Head of caudate nucleus (tissue), 42 donors: ENCODE measurements at regions not wholly inside any gene's neighbourhood (a gene's known extent, or its start where the extent isn't known, plus 50 kb on each side); places are given as distances from the start of the nearest gene placed in this dataset.

ENCODE experiments used
- DNase-seq, 42 donors: peaks; one replicate each; pipeline versions ENCODE4 v3.0.0 to v3.0.0-alpha.2; 2020 to 2021; ENCODE audit warnings: mixed read lengths in 7 of 42
- intact Hi-C: fragments of 100-400 bp; cut with DNase I; formaldehyde crosslinking; loops from one replicate; pipeline ENCODE4 v1.15.0; 2022

DNA sequence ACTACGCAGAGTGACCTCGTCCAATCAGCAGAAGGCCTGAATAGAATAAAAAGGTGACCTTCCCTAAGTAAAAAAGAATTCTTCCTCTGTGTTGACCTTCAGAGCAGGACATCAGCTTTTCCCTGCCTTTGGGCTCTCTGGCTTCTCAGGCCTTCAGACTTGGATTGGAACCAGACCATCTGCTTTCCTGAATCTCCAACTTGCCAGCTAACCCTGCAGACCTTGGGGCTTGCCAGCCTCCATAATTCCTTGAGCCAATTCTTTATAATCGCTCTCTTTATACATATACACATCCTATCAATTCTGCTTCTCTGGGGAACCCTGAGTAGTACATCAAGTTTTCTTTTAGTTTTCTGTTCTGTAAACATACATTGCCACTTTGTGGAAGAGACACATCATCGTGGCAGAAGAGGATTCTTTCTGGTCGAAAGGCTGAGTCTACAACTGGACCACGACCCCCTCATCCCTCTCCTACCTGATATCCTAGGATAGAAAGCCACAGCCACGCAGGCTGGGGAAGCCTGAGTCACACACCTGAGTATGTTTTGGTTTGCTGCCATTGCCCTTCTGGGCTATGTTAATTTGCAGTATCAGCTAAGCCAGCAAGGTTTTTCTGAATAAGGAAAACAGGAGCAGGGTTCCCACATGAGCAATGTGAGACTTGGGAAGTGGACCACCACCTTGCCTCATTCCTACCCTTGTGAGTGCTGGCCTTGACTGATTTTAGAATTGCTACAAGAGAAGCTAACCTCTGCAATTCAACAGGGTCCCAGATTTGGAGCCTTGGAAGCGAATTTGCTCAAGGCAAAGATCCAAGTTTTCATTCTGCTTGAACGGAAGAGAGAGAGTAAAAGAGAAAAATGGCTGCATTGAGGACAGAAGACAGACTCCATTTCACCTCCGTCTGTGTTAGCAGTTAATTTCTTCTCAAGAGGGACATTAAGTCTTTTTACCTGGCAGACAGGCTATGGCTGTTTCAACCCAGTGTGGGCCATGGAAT is 445.2 kb upstream of the FZD8 start:
- intact Hi-C loops, result no loop called here
- DNase-seq, result no peak

DNA sequence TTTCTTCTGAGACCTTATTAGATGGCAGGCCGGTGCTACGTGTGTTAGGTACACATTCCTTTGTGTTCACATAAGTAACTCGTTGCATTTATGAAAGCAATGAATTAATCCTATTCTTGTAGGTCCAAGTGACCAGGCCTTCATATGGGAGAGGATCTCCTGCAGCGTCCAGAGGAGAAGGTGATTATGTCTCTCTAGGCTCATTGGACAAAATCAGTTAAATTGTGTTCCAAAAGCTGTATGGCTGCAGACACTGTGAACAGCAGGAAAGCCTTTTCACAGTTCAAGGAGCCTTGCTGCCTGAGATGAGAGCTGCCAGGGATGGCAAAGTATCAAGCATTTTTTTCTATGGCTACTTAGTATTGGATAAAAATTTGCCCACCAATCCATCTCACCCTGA is 433.1 kb upstream of the FZD8 start:
- intact Hi-C loops, result no loop called here
- DNase-seq, result no peak

DNA sequence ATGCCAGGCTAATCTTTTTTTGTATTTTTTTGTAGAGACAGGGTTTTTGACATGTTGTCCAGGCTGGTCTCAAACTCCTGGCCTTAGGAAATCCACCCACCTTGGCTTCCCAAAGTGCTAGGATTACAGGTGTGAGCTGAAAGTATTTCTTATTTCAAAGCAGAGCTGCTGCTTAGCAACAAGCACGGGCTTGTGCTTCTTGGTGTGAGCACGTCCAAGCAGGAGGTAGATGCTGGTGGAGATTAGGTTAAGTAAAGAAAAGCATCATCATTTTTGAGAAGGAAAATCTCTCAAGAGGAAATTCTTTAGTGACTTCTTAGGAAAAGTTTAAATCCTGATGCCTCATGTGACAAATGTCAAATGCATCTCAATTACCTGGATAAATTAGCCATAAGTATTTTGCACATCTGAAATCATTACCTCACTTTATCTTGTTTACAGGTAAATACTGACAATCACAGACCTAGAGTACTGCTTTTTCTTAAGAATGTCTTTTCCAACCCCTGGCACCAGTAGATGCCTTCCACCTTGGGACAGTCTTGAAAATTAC is 431.8 kb upstream of the FZD8 start:
- intact Hi-C loops, result no loop called here
- DNase-seq, result no peak

DNA sequence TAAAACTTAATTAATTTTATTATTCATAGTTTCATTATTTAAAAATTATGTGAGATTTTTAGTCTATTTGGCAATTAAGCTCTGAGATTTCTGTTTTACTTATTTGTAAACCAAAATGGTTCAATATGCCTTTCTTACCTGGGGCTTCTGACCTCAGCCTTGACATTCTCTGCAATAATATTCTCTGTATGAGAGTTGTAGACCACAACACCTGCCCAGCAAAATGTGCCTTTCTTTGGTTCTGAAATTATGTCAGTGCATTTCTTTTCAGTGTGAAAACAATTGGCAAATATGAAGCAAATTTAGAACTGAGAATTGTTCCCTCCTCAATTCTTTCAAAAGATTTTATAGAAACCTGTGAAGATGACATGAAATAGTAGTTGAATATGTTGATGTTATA is 426.4 kb upstream of the FZD8 start:
- intact Hi-C loops, result no loop called here
- DNase-seq, result no peak

DNA sequence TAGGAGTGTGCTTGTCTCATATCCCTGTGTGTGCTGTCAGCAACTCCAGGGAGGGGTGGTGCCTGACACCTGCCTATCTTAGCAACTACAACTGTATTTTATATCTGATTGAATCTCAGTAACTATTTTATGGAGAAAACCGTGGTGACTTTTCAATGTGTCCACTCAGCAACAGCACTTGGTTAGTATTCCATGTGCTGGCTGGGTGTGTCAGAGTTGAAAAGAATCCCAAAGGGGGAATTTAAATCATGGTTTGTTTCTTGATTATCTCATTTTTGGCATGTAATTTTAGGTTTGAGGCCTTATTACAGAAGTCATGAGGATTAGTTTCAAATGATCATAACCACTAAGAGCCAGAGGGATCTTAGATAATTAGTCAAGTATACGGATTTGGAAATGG is 425.7 kb upstream of the FZD8 start:
- intact Hi-C loops, result no loop called here
- DNase-seq, result no peak

DNA sequence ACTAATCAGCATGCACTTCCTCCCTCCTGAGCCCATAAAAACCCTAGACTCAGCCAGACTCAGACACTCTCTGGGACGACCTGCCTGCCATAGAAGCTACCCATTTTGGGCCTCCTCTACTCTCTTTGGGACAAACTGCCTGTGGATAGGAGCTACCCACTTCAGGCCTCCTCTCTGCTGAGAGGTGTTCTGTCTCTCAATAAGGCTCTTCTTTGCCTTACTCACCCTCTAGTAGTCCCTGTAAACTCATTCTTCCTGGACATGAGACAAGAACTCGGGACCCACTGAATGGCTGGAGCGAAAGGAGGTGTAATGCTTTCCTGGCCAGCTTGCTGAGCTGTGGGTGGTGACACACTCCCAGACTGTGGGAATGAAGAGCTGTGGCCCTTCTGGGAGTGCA is 424.8 kb upstream of the FZD8 start:
- intact Hi-C loops, result no loop called here
- DNase-seq, result no peak

DNA sequence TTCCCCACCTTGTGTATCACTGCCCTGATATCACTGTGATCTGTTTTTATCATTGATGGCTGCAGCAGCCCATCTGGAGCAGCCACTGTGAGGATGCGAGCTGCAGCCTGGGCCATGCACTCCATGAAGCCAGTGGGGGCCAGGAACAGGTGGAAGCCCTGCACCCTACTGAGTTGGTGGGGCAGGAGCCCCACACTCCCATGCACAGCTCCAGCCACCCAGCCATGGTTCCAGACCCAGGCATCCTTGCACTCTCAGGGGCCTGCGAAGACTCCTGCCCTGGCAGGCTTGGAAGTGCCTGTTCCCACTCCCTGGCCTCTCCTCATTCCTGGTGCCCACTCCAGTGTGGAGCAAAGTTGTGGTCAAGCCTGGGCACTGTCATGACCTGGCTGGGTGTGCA is 424.0 kb upstream of the FZD8 start:
- DNase-seq, result no peak
- intact Hi-C loops, result no loop called here

DNA sequence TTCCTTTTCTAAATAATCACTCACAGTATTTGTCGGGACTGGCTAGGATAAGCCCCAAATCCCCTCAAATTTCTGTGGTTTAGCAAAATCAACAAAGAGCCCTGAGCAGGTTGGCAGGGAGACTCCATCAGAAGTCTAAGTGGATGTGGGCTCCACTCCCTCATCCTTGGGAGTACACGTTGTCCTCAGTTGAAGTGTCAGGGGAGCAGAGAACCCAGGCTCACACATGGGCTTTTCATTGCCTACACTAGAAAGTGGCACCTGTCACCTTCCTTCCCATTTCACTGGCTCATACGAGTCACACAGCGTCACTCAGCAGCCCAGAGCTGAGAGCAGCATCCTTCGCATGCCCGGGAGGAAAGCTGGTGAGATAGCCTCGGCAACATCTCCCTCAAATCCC is 421.3 kb upstream of the FZD8 start:
- intact Hi-C loops, result no loop called here
- no peak for DNase-seq

DNA sequence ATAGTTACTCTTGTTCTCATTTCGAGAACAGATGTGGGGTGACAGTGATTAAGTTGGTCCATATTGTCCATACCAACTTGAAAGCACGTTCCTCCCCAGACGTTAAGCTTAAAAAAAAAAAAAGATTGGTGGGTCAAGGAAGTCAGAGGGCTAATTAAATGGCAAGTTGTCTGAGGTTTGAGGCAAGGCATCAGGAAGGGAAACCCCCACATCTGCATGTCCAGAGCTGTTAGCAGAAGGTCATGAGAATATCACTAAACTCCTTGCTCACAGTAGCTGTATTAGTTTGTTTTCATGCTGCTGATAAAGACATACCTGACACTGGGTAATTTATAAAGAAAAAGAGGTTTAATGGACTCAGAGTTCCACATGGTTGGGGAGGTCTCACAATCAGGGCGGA is 415.6 kb upstream of the FZD8 start:
- intact Hi-C loops, result no loop called here
- no peak for DNase-seq

DNA sequence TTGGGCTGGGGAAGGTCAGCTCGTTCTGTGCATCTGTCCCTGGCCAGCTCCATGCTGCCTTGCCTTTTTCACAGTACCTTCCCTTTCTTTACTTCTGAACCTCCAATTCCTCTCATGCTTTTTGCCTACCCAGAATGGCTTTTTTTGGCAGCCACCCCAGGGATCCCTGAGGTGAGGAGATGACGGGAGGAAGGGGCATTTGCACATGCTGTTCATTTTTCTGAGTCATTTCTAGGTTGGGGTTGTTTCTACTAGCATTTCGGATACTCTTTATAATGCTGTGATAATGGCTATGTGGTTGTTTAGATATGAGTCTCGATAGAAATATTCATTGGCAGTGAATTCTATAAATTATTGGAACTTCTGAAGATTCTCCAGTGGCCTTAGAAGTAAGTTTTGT is 415.1 kb upstream of the FZD8 start:
- intact Hi-C loops, result no loop called here
- DNase-seq, result no peak

DNA sequence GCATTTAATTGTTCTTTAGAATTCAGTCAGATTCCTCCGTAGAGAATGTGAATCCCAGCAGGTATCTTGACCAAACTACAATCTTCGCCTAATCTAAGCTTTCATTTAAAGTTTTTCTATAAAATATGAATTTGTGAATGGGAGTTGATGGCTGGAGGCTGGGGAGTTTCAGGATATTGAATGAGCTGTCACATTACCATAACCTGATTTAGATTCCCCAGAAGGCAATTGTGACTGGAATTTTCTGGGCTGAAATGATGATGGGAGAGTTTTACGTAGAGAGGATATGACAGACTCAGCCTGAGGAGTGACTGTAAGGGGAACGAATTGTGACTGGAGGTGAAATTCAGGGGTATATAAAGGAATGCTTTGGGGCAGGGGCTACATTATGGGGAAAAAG is 411.7 kb upstream of the FZD8 start:
- no peak for DNase-seq
- intact Hi-C loops, result no loop called here

DNA sequence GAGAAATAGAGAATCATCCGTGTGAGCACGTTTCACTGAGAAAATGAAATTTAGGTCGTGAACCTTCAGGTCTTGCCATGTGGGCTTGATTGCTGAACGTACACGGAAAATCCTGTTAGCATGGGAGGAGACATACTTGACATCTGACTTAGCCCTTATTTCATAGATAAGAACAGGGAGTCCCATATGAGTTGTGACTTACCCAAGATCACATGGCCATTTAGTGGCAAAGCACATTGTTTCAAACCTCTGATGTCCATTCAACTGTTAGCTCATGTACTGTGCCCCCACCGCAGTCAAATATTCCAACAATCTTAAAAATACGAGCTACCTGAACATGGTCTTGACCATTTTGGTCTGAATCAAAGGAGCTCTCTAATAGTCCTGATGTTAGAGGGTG is 411.2 kb upstream of the FZD8 start:
- no peak for DNase-seq
- intact Hi-C loops, result no loop called here

DNA sequence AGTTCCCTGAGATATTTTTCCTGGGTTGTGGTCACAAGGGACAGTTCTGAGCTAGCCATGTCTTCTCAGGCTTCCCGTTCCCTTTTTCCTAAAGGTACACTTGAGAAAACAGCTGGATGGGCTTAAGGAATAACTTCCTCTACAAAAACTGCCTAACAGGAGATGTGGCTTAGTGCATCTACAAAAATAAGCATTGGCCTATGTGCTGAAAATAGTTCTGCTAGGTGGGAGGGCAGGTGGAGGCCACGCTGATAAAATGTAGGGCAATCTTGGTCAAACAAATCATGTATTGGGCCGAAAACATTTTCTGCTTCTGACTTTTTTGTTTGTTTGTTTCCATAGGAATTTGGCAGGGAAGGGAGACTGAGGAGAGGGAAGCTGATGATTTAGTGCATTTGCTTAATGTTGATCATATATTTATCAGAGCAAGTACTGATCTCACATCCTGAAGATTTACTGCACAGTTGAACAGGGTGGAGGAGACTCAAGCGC is 409.4 kb upstream of the FZD8 start:
- DNase-seq, result no peak
- intact Hi-C loops, result no loop called here

DNA sequence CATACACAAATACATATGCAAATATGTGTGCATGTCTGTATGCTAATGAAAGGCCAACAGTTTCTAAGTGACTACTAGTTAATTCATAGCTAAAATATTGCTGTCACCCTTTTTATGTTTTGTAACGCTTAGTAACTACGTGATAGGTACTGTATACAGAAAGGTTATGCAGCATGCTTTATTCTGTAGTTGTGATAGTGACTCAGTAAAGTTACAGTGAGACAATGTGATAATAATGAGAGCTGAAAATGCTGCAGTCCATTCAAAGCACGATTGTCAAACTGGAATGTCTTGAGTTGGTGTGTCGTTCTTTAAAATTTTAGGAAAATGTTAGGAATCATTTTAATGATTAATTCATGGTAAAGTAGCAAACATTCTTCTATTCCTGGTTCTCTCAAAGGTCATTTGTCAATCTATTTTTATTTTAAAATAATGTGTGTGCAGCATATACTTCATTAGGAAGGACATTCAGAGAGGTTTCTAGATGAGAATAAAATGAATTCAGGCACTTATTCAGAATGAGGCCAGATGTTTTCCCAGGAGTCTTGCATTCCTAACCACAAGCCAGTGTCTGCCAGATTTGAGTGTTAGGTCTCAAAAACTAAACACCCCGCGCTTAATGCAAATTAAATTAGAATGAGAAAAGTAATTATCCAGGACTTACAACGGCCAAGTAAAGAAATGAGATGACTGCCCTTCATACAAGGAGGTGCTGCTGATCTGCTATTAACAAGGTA is 408.8 kb upstream of the FZD8 start:
- intact Hi-C loops, result no loop called here
- DNase-seq, result no peak

DNA sequence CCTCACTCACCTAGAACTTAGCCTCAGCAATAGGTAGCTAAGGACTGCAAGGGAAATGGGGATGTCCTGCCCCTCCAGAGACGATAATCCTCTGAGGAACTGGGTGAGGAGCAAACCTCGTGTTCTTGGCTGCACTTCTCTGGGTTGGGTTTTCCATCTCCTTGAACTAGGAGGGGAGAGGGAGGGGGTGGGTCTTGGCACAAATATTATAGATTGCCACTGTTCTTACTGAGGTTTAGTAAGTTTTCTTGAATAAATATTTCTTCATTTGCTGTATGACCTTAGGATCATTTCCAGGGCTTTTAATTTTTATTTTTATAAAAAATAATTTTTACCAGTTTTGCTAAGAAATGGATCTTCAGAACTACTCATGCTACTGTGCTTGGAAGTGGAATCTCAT is 406.7 kb upstream of the FZD8 start:
- intact Hi-C loops, result no loop called here
- DNase-seq, result no peak

DNA sequence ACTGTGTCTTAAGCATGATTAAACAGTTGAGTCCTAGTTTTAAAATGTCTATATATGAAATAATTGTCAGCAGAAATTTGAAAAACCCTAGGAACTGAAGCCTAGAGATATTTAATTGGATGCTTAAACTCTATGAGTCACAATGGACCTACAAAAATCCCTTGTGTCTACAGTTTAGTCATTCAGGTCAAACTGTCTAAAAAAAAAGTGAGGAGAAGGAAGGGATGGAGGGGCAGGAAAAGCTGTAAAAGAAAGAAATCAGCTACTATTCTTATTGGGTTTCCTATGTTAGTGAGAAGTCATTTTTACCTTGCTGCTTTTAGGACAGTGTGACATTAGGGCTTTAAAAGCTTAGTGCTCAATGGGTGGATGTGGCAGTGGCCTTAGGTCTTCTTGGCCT is 406.1 kb upstream of the FZD8 start:
- no peak for DNase-seq
- intact Hi-C loops, result no loop called here

DNA sequence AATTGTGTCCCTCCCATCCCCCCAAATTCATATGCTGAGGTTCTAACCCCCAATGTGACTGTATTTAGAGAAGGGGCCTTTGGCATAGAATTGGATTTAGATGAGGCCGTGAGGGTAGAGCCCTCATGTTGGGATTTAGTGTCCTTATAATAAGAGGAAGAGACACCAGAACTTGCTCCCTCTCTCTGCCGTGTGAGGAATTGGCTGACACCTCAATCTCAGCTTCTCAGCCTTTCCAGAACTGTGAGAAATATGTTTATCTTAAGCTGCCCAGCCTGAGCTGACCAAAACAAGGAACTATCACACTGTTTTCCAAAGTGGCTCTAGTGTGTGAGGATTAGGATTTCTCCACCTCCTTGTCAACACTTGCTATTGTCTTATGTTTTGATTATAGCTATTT is 400.0 kb upstream of the FZD8 start:
- no peak for DNase-seq
- intact Hi-C loops, result no loop called here

DNA sequence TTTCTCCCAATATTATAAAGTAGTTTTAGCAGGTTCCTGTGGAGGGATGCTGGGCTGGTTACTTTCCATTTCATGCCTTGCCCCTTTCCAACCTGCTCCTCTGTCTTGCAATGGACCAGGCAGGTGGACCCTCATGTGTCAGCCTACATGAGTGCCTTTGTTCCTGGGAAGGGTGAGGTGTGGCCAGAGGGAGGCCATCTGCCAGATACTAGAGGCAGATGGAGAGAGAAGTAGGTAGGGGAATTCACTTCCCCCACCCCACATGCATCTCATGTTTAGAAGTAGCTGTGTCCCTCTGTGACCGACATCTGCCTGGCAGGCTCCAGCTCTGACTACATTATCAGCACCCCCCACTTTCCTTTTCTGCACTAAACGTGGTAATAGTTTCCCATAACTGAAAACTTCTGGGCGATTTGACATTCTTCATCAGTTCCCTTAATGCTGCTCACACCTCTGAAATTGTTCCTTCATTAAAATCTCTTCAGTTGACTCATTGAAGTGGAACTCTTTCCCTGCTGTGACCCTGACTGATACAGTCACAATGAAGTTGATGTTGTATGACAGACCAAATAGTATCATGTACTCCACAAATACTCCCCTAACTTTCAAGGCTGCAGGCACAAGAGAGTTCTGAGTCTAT is 396.3 kb upstream of the FZD8 start:
- intact Hi-C loops, result no loop called here

DNA sequence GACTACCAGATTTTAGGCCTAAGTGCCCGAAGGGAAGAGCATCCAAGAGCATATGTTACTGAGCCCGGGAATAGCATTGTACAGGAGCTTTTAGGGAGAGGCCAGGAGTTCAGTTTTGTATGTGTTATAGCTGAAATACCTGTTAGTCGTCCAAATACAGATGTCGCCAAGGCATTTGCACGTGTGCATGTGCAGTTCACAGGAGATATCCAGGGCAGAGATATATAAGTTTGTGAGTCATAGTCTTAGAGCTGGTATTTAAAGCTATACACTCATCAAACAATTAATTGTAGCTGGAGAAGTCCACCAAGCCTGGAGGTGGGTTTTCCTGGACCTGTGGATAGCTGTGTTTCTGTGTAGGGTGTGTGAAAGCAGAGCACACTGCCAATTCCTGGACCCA is 394.0 kb upstream of the FZD8 start:
- intact Hi-C loops, result no loop called here
- no peak for DNase-seq

More for the DNA sequence above, 396.3 kb upstream of the FZD8 start:
- no peak for DNase-seq

DNA sequence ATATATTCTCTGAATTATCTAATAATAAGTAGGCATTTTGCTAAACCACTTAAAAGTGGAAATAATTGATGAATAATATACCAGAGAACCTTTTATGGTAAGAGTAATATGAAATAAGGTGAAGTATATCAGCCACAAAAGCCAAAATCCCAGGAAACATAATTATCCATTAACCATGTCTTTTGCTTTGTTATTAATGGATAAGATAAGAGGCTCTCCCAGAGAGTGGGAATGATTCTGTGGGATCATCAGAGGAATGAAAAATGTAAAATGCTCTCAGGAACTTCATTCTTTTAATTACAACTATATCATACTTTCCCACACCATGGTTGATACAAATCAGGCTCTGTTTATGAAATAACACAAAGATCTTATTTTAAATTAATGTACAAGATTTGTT is 391.7 kb upstream of the FZD8 start:
- intact Hi-C loops, result no loop called here

More for the DNA sequence above, 391.7 kb upstream of the FZD8 start:
- DNase-seq, result no peak
